ENCODE measurements at regions not wholly inside any gene's neighbourhood (a gene's known extent, or its start where the extent isn't known, plus 50 kb on each side); places are given as distances from the start of the nearest gene placed in this dataset.

DNA sequence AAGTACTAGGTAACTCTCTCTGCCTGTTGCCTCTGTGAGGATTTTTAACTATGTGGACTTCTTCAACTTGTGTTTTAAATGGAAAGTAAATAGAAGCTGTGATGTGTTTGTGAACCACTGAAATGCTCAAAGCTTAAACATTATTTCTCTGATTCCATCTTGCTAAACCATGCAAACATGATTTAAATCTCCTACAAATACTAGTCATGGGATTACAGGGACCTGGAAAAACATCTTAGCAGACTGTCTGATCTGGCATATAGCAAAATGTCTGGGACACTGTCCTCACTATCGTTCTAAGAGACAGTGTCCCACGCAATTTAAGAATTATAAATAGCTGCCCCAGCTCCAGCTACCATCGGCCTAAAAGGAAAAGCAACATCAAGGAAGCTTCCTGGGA, 914.5 kb upstream of the FAT3 start:
- Histone ChIP-seq H3K9ac (ENCODE audit: low read length) (no peak overlapping the region), H3K27me3 (replicated peaks; ENCODE audit: insufficient read depth, low read length) (no peaks in the 10 kb centered on the region), H3K27ac (ENCODE audit: low read length) (no peak overlapping the region), H2AFZ (ENCODE audit: low read length) (no peak overlapping the region), H3K9me3 (replicated peaks; ENCODE audit: insufficient read depth, low read length) (no peaks in the 10 kb centered on the region), H4K20me1 (ENCODE audit: insufficient read depth, low read length) (no peaks in the 10 kb centered on the region), H3K4me3 (ENCODE audit: low read length) (no peak overlapping the region), H3K36me3 (replicated peaks; ENCODE audit: insufficient read depth, low read length) (no peaks in the 10 kb centered on the region), H3K4me2 (ENCODE audit: low read depth, low read length) (no peak overlapping the region), H3K9me2 (replicated peaks; ENCODE audit: insufficient read depth, low read length) (no peaks in the 10 kb centered on the region), H3K79me2 (ENCODE audit: low read length) (no peaks in the 10 kb centered on the region), H3K4me1 (ENCODE audit: low read length) (no peaks in the 10 kb centered on the region), H3F3A (ENCODE audit: insufficient read depth, low read length) (no peaks in the 10 kb centered on the region)
- TF ChIP-seq EZH2 (optimal IDR thresholded peaks at IDR 0.05; ENCODE audit: low read depth, low read length) = no peak
- TF ChIP-seq, protein P1, sequence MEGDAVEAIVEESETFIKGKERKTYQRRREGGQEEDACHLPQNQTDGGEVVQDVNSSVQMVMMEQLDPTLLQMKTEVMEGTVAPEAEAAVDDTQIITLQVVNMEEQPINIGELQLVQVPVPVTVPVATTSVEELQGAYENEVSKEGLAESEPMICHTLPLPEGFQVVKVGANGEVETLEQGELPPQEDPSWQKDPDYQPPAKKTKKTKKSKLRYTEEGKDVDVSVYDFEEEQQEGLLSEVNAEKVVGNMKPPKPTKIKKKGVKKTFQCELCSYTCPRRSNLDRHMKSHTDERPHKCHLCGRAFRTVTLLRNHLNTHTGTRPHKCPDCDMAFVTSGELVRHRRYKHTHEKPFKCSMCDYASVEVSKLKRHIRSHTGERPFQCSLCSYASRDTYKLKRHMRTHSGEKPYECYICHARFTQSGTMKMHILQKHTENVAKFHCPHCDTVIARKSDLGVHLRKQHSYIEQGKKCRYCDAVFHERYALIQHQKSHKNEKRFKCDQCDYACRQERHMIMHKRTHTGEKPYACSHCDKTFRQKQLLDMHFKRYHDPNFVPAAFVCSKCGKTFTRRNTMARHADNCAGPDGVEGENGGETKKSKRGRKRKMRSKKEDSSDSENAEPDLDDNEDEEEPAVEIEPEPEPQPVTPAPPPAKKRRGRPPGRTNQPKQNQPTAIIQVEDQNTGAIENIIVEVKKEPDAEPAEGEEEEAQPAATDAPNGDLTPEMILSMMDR (IDR thresholded peaks at IDR 0.05; ENCODE audit: low read length) = no peak
- no peak for TF ChIP-seq EZH2phosphoT487 (IDR thresholded peaks at IDR 0.05; ENCODE audit: low read length)
- DNase-seq = no peak

DNA sequence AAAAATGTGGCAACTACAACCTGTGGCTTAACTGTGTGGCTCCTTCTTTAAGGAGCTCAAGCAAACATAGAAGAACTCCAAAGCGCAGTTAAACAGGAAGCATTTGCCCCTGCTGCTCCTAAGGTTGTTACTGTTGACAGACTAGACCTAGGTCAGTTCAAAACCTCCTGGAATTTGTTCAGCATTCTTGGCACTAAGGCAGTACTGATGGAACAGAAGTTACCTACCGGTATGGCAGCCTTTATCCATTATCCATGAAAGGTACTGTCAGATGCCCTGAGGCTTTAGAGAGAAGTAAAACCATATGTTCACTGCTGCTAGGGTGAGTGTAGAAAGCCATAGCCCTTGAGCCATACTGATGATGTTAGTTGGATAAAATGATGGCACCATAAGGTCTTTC, 916.5 kb upstream of the FAT3 start:
- no peak overlapping the region for H3K9ac ChIP-seq (ENCODE audit: low read length)
- DNase-seq = no peak

DNA sequence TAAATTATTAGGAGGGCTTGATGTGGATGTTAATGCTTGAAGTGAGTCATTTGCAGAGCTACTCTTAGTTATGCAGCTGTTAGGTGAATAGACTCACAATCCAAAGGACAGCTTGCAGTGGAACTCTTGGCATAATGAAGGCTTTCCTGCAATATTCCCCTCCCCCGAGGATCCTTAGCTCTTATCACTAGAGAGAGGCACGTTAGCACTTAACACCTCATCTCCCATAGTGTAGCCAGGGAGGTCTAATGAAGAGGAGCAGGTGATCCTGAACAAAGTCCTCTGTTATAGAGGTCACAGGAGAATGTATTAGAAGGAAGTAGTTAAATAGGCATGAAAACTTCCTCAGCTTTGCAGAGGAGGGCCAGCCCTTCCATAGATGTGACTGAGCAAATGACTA, 919.2 kb upstream of the FAT3 start:
- no peaks in the 10 kb centered on the region for H3K9me3 ChIP-seq (replicated peaks; ENCODE audit: insufficient read depth, low read length)
- H2AFZ ChIP-seq (ENCODE audit: low read length) = no peak overlapping the region
- H4K20me1 ChIP-seq (ENCODE audit: insufficient read depth, low read length) = no peaks in the 10 kb centered on the region
- no peaks in the 10 kb centered on the region for H3K4me1 ChIP-seq (ENCODE audit: low read length)
- no peaks in the 10 kb centered on the region for H3K9me2 ChIP-seq (replicated peaks; ENCODE audit: insufficient read depth, low read length)
- H3K9ac ChIP-seq (ENCODE audit: low read length) = no peak overlapping the region
- DNase-seq = no peak
- H3K4me2 ChIP-seq (ENCODE audit: low read depth, low read length) = no peak overlapping the region
- no peak overlapping the region for H3K4me3 ChIP-seq (ENCODE audit: low read length)
- H3K79me2 ChIP-seq (ENCODE audit: low read length) = no peaks in the 10 kb centered on the region
- TF ChIP-seq EZH2phosphoT487 (IDR thresholded peaks at IDR 0.05; ENCODE audit: low read length) (no peak), EZH2 (optimal IDR thresholded peaks at IDR 0.05; ENCODE audit: low read depth, low read length) (no peak)
- TF ChIP-seq, protein P1 (IDR thresholded peaks at IDR 0.05; ENCODE audit: low read length) = no peak
- no peaks in the 10 kb centered on the region for H3K36me3 ChIP-seq (replicated peaks; ENCODE audit: insufficient read depth, low read length)
- no peaks in the 10 kb centered on the region for H3F3A ChIP-seq (ENCODE audit: insufficient read depth, low read length)
- H3K27ac ChIP-seq (ENCODE audit: low read length) = no peak overlapping the region
- no peaks in the 10 kb centered on the region for H3K27me3 ChIP-seq (replicated peaks; ENCODE audit: insufficient read depth, low read length)

More for the DNA sequence above, 916.5 kb upstream of the FAT3 start:
- Histone ChIP-seq H4K20me1 (ENCODE audit: insufficient read depth, low read length) (no peaks in the 10 kb centered on the region), H2AFZ (ENCODE audit: low read length) (no peak overlapping the region), H3K4me2 (ENCODE audit: low read depth, low read length) (no peak overlapping the region), H3K27ac (ENCODE audit: low read length) (no peak overlapping the region), H3K4me1 (ENCODE audit: low read length) (no peaks in the 10 kb centered on the region), H3K79me2 (ENCODE audit: low read length) (no peaks in the 10 kb centered on the region), H3K4me3 (ENCODE audit: low read length) (no peak overlapping the region), H3F3A (ENCODE audit: insufficient read depth, low read length) (no peaks in the 10 kb centered on the region), H3K9me3 (replicated peaks; ENCODE audit: insufficient read depth, low read length) (no peaks in the 10 kb centered on the region), H3K27me3 (replicated peaks; ENCODE audit: insufficient read depth, low read length) (no peaks in the 10 kb centered on the region), H3K36me3 (replicated peaks; ENCODE audit: insufficient read depth, low read length) (no peaks in the 10 kb centered on the region), H3K9me2 (replicated peaks; ENCODE audit: insufficient read depth, low read length) (no peaks in the 10 kb centered on the region)
- TF ChIP-seq EZH2 (optimal IDR thresholded peaks at IDR 0.05; ENCODE audit: low read depth, low read length) (no peak), EZH2phosphoT487 (IDR thresholded peaks at IDR 0.05; ENCODE audit: low read length) (no peak)
- TF ChIP-seq, protein P1 (IDR thresholded peaks at IDR 0.05; ENCODE audit: low read length) = no peak
